ENCODE measurements at regions not wholly inside any gene's neighbourhood (a gene's known extent, or its start where the extent isn't known, plus 50 kb on each side); places are given as distances from the start of the nearest gene placed in this dataset.
"Not testable (repeated sequence)": the region's sequence is repeated elsewhere in the genome, so short reads cannot be mapped to it uniquely, and the experiment has no call there.

DNA sequence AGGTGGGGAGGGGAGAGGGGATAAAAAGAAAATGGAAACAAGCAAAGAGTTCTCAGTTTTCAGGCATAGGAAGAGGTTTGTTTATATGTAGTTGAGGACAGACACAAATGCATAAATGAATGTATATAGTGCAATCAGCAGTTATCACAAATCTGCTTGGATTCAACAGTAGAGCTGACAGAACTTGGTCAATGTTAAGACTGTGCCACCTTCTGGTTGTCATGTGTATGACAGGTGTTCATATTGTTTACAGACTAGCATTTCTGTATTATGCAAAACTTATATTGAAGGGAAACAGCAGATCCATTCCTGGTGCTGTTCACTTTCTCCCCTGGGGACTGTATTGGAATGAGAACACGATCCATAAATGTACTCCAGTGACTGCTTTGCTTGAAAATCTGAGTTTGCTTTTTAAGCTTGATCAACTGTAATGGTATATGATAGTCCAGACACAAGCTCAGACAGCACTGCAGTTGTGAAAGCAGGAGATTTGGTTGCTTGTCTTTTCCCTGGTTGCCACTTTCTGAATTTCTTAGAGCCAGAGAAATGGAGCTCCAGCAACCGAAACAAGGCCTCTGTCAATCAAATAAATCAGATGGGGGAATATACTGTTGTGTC, 319.5 kb upstream of the OBI1 start:
- peak; percentile 6 for DNase-seq

DNA sequence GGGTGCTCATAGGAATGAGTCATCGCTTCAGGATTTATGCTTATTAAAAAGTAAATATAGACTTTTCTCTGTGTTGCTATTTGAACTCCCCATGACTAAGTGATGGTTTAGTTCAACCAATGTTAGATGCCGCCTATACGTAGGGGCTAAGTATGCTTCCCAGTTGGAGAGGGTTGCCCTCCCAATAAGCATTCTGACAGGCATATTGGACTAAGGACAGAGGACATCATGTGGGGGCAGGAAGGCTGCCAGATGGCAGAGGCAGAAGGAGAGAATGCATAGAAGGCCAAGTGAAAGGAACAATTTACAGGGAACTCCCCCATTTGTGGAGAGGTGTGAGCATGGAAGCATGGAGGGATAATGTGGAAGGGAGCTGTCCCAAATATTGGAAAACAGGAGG, 318.4 kb upstream of the OBI1 start:
- no peak for DNase-seq

DNA sequence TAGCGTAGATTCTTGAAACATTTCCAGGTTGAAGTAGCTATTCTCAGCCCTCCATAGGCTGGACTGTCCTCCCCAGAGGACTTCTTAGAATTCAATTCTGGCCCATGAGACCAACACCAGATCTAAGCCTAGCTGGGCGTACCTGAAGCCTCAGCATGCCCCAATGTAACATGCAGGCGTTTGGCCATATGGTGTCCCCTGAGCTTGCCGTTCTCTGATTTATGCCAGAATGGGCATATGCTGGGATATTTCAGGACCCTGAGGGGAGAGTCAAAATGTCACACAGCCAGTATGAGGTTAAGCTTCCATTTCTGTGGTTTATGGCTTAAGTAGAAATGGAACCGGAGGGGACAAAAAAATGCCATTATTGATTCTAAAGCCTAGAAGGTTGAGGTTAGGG, 317.7 kb upstream of the OBI1 start:
- no peak for DNase-seq

DNA sequence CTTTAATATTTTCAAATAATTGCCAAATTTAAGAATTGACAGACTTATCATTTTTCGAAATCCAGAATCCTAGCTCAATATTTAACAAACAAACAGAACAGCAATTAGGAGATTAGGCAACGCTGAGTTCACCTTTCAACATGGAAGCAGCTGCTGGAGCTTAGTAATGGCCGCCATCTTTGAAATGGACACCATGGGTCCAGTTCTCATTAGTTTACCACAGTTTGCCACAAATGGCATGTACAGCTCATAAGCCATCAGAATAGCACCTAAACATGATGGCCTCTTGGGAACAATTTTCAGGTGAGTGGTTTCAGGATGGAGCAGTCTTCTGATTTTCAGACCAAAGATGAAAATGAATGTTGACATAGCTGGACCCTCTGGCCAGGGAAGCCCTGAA, 313.6 kb upstream of the OBI1 start:
- no peak for DNase-seq

DNA sequence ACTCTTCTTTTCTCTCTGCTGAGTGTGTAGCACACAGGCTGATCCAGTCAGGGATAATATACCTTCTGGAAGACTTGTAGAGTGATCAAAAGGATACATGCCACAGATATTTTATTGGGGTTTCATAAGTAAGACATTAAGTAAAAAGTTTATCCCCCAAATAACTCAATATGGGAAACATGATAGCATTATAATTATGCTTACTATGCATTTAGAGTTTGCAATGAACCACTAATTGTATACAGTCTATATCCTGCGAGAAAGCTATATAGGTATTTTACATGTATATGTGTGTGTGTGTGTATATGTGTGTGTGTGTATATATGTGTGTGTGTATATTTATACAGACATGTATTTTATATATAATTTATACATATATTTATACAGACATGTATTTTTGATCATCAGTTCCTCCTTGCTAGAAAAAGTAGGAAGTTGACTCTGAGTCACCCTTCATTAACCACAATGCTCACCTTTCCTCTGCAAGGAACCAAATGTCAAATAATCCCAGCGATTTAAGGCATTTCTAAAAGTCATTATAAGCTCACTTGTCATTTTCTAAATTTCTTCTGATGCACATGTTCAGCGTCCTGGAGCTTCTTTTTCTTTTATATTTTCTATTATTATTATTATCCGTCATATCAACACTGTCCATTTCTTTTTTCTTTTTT, 312.5 kb upstream of the OBI1 start:
- no peak for DNase-seq

DNA sequence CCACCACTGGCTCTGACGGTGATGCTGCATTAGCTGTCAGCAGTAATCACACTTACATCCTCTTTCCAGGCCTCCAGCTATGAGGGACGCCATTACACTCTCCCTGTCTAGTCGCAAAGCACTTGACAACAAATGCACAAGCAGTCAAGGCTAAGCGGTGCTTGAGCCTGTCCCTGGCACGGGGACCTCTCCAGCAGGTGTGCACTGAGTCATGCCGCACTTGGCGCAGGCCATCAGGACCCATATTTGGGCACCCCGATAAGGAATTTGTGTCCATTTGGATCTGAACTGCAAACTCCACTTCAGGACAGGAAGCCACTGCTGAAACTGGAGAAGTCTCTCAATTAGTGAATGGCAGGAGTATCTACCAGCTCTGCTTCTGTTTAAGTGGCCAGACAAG, 301.9 kb upstream of the OBI1 start:
- no peak for DNase-seq

DNA sequence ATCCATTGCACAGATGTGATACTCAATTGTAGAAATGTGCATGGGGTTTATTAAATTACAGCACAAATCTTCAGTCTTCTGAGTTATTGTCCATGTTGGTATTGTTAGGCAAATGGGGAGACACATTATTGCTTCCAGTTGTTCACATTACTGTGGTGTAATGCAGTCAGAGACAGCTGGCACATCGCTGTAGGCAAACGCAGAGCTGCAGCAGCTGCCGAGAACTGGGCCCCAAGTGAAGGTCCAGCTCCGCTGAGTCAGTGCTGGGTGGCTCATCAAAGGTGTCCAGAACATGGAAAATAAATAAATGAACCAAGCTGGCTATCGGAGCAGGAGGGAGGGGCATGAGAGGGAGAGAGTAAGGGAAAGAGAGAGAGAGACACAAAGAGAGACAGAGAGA, 299.1 kb upstream of the OBI1 start:
- no peak for DNase-seq

DNA sequence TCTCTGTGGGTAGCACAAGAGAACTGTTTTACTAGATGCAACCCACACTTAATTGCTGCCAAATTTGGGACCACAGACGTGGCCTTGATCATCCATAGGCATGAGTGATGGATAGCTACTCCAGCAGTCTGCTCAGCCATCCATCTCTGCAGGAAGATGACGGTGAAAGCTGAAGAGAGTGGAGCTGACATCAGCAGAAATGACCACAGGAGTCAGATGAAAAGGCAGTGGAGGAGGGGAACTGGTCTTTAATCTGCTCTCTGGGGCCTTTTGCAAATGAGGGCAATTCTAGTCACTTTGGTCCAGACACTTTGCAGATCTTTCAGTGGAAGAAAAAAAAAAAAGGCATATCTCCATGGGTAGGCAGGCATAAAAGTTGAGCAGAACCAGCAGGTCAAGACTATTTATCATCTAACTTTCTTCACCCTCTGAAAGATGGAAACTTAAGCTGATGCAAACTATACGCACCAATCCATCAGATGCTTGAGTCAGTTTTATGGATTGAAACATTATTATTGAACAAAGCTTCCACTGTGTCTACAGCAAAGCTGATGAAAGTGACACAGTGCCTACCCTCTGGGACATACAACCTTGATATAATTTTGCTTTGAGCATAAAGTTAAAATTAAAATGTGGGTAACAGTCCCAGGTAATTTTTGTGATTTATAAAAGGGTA, 281.6 kb upstream of the OBI1 start:
- no peak for DNase-seq

DNA sequence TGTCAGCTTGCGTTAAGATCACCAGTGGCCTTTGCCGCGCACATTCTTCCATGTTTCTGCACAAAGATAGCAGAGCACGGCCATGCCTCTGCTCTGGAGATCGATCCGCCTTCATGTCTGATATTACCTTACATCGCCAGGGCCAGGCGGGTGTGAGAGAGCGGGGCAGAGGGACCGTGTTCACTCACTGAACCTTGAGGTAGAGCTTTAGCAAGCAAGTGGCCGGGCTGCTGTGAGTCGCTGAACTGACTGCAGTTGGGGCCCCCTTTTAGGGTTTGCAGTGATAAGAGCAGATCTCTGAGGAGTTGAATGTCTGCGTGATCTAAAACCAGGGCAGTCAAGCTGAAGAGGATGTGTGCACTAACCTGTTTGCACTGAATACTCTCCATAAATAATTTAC, 275.4 kb upstream of the OBI1 start:
- DNase-seq, result no peak

DNA sequence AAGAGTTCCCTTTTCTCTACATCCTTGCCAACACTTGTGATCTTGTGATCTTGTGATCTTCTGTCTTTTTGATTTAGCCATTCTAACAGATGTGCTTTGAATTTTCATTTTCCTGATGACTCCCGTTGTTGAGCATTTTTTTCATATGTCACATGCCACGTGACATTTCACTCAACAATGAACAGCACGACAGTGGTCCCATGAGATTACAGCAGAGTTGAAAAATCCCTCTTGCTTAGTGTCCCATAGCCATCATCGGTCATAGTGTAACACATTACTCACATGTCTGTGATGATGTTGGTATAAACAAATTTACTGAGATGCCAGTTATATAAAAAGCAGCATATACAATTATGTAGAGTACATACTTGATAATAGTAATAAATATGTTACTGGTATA, 256.1 kb upstream of the OBI1 start:
- no peak for DNase-seq

DNA sequence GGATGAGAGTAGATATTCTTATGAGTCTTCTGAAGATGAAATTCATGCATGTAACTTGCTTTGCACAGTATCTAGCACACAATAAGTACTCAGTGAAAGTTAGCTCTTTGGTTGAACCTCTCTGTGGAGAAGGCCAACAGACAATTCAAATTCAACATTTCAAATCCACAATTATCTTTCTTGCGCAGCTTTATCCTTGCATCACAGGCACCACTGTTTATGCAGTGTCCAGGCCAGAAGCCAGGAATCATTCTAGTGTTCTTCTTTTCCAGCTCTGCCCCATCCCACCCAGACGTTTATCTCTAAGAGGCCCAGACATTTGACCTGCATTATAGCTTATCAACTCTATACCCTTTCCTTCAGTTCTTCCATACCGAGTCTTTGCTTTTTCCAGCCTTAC, 254.7 kb upstream of the OBI1 start:
- DNase-seq, result no peak

DNA sequence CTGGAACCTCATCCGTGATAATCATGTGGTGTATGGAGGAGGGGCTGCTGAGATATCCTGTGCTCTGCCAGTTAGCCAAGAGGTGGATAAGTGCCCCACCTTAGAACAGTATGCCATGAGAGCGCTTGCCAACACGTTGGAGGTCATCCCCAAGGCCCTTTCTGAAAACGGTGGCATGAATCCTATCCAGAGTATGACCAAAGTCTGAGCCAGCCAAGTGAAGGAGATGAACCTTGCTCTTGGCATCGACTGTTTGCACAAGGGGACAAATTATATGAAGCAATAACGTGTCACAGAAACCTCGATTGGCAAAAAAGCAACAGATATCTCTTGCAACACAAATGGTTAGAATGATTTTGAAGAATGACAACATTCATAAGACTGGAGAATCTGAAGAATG, 251.2 kb upstream of the OBI1 start:
- DNase-seq, result no peak

DNA sequence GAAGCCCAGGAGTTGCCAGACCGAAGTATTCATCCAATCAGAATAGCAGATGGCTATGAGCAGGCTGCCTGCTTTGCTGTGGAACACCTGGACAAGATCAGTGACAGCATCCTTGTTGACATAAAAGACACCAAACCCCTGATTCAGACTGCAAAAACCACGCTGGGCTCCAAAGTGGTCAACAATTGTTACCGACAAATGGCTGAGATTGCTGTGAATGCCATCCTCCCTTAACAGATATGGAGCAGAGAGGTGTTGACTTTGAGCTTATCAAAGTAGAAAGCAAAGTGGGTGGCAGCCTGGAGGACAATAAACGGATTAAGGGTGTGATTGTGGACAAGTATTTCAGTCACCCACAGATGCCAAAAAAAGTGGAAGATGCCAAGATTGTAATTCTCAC, 250.3 kb upstream of the OBI1 start:
- no peak for DNase-seq

DNA sequence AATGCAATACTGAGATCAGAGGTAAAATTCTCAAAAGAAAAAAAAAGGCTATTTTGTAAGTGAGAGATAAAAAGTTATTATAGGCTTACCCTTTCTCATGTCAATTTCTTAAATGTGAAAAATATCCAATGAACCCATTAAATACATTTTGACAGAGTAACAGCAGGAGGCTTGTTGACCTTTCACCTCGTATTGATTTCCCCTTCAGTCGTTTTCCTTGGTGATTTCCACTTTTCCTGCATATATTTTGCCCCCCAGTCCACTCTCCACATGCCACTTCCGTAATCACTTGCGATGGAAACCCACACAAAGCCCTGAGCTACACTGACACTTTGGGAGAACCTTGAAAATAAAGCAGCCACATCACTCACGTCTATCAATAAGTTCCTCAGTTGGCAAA, 248.1 kb upstream of the OBI1 start:
- no peak for DNase-seq

DNA sequence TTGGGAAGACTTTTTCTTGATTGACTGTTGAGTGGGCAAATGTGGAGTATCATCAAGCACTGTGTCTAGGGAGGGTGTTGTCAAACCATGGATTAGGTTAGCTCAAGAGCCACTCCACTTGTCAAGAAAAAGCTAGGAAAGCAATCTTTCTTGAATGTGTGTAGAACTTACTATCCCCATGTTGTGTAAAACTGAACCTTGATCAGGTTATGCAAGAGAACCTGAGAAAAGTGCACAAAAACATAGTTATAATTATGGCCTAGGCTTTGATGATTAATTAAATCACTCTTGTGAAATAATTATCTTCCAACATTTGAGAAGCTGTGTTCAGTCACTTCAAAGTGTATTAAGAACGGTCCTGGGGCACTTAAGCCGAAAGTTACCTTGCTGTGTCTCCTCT, 238.2 kb upstream of the OBI1 start:
- DNase-seq, result no peak

DNA sequence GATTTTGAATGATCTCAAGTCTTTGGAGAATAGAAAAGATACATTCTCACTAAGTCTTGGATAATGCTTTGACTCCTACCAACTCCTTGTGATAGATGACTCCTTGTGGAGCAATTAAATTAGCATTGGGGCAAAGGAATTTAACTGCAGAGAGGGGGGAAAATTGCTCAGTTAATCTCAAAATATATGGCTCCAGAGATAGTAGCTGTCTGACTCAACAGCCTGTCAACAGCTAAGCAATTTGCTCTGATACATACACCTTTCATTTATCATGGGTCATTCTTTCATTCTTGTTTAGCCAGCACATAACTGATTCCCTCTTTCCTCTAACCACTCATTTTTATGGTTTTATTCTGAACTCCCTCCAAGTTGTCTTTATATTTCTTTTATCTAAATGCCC, 225.6 kb upstream of the OBI1 start:
- no peak for DNase-seq

DNA sequence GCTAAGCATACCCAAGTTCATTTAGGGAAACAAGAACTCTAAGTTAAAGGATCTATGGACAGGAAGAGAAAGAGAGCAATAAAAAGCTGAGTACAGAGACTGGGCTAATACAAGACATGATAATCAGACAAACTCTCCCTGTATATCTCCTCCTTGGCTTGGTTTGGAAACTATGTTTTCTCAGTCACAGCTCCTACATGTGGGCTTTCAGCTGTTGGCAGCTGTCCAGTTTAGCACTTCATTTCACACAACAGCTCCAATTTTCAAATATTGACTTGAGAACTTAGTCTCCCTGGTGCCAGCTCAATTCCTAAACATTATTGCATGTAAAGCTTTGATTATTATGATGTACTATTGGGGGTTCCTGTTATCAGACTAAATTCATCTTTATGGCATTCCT, 222.8 kb upstream of the OBI1 start:
- DNase-seq, result no peak

DNA sequence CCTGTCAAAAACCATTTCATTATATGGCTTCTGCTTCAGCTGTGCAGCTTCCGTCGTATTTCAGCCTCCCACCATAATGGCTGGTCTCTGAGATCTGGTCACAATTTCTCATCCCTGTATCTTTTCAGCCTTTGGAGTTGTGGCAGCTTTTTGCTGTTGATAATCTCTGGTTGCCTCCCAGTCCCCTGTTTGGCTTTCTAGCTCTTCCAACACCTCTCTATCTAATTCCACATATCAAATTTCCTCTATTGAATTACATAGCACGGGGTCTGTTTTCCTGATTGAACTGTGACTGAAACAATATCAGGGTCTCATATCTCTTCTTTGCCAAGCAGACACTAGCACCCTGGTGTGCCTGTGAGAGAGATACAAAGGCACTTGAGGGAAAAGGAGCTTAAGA, 222.1 kb upstream of the OBI1 start:
- no peak for DNase-seq

DNA sequence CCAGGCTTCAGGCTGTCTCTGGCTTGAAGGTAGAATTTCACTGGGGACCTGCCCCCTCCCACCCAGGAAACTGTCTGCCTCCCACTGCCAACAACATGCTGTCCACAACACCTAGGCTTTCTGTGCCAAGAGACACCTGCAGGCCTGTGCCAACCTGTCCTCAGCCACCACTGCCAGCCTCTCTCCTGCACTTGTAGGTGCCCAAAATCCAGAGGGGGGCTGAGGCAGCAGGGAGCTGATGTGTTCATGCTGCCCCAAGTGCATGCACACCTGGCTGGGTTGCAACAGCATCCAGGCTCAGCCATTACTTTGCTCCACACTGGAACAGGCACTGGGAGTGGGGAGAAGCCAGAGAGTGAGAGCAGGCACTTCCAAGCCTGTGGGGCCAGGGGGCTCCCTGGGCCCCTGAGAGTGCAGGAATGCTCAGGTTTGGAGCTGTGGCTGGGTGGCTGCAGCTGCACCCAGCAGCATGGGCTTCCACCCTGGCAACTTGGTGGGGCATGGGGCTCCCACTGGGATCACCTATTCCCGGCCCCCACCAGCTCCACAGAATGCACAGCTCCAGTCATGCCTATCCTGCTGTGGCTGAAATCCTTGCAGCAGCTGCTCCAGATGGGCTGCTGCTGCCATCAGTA, 218.1 kb upstream of the OBI1 start:
- no peak for DNase-seq

DNA sequence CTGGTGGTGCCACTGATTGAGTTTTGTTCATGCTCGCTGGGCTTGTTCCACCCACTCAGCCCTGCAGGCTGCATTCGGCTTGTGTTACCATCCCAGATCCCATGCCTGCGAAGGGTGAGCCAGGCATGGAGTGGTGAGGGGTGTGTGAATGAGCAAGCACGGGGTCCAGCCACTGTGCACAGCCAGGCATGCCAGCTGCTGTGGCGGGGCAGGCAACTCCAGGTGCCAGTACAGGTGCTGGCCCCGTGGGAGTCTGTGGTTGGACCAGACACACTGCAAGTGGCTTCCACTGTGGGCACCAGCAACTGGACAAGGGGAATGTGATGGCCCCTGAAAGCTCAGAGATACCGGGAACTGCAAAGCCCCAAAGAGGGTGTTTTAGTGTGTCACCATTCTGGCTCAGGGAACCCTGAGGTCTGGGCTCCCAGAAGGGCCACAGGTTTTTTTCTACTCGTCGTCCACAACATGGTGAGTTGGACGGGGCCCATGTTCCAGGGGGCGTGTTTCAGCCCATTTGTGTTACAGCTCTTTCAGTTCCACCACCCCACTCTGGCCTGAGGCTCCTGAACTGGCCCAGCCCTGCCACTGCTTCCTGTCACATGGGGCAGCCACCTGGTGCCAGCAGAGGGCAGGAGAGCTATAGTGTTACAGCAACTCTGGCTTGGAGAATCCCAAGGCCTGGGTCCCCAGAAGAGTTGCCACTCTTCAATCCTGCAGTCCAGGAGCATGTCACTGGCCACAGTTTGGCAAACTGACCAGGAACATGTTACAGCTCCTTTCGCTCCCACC, 217.0 kb upstream of the OBI1 start:
- DNase-seq, result no peak

DNA sequence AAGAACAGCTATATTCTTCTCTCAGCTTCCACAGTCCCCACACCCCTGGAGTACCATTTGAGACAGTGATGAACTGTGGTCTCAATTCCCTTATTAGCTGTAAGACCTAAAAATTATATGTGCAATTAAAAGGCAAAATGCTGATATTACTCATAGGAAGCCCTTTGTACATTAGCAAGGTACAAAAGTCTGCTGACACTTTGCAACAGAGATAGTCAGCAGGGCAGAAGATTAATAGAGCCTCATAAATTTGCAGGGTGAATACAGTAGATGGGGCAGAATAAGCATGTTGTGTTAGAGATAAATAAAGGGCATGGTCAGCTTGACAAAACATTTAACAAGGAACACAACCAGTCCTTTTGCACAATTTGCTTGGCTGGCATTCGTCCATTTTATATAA, 210.0 kb upstream of the OBI1 start:
- DNase-seq, result no peak

DNA sequence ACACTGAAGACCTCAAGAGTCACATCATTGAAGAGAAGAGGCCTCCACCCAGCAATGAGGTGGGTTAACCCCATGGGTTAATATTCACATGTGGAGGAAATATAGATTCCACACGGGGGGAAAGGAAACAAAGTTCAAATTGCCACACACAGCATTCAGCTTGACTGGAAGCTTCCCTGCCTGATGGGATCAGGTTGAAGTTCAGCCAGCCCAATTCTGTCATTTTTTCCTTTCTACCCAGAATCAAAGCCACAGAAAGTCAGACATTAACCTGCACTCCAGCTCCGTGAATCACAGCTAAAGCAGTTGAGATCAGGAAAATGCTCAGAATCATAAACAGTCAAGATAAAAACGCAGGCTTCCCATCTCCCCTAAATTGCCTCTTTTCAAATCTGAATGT, 208.7 kb upstream of the OBI1 start:
- no peak for DNase-seq

DNA sequence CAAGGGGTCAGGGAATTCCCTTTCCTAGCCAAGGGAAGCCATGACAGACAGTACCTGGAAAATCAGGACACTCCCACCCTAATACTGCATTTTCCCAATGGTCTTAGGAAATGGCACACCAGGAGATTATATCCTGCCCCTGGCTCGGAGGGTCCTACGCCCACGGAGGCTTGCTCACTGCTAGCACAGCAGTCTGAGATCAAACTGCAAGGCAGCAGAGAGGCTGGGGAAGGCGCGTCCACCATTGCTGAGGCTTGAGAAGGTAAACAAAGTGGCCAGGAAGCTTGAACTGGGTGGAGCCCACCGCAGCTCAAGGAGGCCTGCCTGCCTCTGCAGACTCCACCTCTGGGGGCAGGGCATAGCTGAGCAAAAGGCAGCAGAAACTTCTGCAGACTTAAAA, 207.1 kb upstream of the OBI1 start:
- not testable (repeated sequence) for DNase-seq
